ENCODE measurements at regions not wholly inside any gene's neighbourhood (a gene's known extent, or its start where the extent isn't known, plus 50 kb on each side); places are given as distances from the start of the nearest gene placed in this dataset.

- no peaks in the 10 kb centered on the region for H3K9me3 ChIP-seq (ENCODE audit: control insufficient read depth, insufficient read depth, low read length)
- no peak overlapping the region for H2BK15ac ChIP-seq (ENCODE audit: low read depth, low read length)
- H3K4me1 ChIP-seq (ENCODE audit: control insufficient read depth, insufficient read depth, low read length), result no peaks in the 10 kb centered on the region
- no peaks in the 10 kb centered on the region for H3K79me1 ChIP-seq (ENCODE audit: low read depth in 1 of 2, low read length in 2 of 2)
- no peaks in the 10 kb centered on the region for H3K9me1 ChIP-seq (ENCODE audit: insufficient read depth, low read length)
- no peak overlapping the region for H3K14ac ChIP-seq (replicated peaks; ENCODE audit: low read depth, low read length)
- ATAC-seq (ENCODE audit: low read depth) (no peak), DNase-seq (no peak)
- no peak overlapping the region for H2AK9ac ChIP-seq (replicated peaks; ENCODE audit: low read depth, low read length, poor library complexity)
- no peak for TF ChIP-seq ELK1 (IDR thresholded peaks at IDR 0.05; ENCODE audit: borderline replicate concordance, low read depth, low read length)
- TF ChIP-seq, protein P1, sequence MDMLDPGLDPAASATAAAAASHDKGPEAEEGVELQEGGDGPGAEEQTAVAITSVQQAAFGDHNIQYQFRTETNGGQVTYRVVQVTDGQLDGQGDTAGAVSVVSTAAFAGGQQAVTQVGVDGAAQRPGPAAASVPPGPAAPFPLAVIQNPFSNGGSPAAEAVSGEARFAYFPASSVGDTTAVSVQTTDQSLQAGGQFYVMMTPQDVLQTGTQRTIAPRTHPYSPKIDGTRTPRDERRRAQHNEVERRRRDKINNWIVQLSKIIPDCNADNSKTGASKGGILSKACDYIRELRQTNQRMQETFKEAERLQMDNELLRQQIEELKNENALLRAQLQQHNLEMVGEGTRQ (IDR thresholded peaks at IDR 0.05; ENCODE audit: low read depth, low read length), result no peak
- no peak overlapping the region for H3K27ac ChIP-seq (ENCODE audit: insufficient read depth, low read length)
- H2AK5ac ChIP-seq (ENCODE audit: low read depth, low read length), result no peak overlapping the region
- CTCF ChIA-PET, result no interaction called here
- no peak overlapping the region for H3K4ac ChIP-seq (ENCODE audit: low read depth, low read length)
- no peak overlapping the region for H4K5ac ChIP-seq (ENCODE audit: low read depth, low read length)
- no peak overlapping the region for H3K9ac ChIP-seq (ENCODE audit: low read depth, low read length)
- intact Hi-C loops (cut with micrococcal nuclease), result no loop called here
- no peak overlapping the region for H3K4me2 ChIP-seq (ENCODE audit: low read depth, low read length)
- H2BK120ac ChIP-seq (ENCODE audit: low read depth, low read length), result no peak overlapping the region
- H2BK20ac ChIP-seq (ENCODE audit: low read depth, low read length), result no peak overlapping the region
- H3K27me3 ChIP-seq (ENCODE audit: control insufficient read depth, insufficient read depth, low read length), result peaks cover 10% of the 10 kb centered on the region
- H3K18ac ChIP-seq (ENCODE audit: low read depth, low read length), result no peak overlapping the region
- H3K36me3 ChIP-seq (ENCODE audit: control insufficient read depth, insufficient read depth, low read length), result no peaks in the 10 kb centered on the region
- no peak overlapping the region for H4K91ac ChIP-seq (ENCODE audit: insufficient read depth, low read depth, low read length)
- no peak overlapping the region for H4K8ac ChIP-seq (ENCODE audit: low read depth in 2 of 2, low read length in 2 of 2)
- no peak overlapping the region for H3K56ac ChIP-seq (ENCODE audit: extremely low read depth, insufficient read depth, low read length)
- in situ Hi-C loops (cut with MboI; ENCODE audit: low sequenced_read_pairs), result no loop called here
- H3K4me3 ChIP-seq (ENCODE audit: insufficient read depth, low read depth, low read length), result no peak overlapping the region
- H2AFZ ChIP-seq (replicated peaks; ENCODE audit: low read length, poor library complexity), result no peak overlapping the region
- no peak overlapping the region for H2BK5ac ChIP-seq (ENCODE audit: low read depth, low read length, poor library complexity, severe bottlenecking)
- POLR2A ChIA-PET (ENCODE audit: unreplicated experiment), result no interaction called here
- H3K23ac ChIP-seq (ENCODE audit: low read depth, low read length), result no peak overlapping the region
- no TSS peak for BruUV-seq (replicated peaks)
- H4K20me1 ChIP-seq (ENCODE audit: insufficient read depth, low read length), result no peaks in the 10 kb centered on the region
- dilution Hi-C loops (cut with HindIII; ENCODE audit: low sequenced_read_pairs, unreplicated experiment), result no loop called here
Measured at GRCh38 chr9:108081112-108081511, 591.5 kb upstream of the KLF4 start.
